ENCODE measurements at regions not wholly inside any gene's neighbourhood (a gene's known extent, or its start where the extent isn't known, plus 50 kb on each side); places are given as distances from the start of the nearest gene placed in this dataset.

DNA sequence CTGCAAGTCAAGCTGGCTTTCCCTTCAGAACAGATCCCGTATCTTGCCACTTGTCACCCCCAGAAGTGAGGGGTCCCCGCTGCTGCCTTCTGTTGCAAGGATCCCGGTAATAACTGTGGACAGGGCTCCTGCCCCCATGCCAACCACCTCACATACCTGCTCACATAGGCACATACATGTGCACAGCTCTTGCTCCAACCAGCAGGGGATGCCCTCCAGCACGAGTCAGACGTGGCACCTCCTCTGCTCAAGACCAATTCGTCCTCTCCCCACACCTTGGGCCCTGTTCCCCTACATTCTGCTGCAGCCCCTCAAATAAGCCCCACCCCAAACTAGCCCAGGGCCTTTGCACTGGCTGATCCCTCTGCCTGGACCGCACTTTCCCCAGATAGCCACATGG is 163.3 kb downstream of the CRYBB2 start:
- no peak for DNase-seq
- H3K27ac ChIP-seq (ENCODE audit: low read length) = no peak overlapping the region
- H3K4me1 ChIP-seq (ENCODE audit: control insufficient read depth, insufficient read depth, low read length) = no peaks in the 10 kb centered on the region
- H3K36me3 ChIP-seq (ENCODE audit: control insufficient read depth, insufficient read depth, low read length) = peaks cover 17% of the 10 kb centered on the region
- H3K4me3 ChIP-seq (ENCODE audit: low read length) = no peak overlapping the region
- WGBS (ENCODE audit: insufficient coverage, low lambda C conversion rate) = no CpG with 5 or more reads among the region's 7 CpGs
- H3K9me3 ChIP-seq (ENCODE audit: control insufficient read depth, low read depth, low read length) = no peaks in the 10 kb centered on the region
- H3K27me3 ChIP-seq (ENCODE audit: control insufficient read depth, insufficient read depth, low read length) = no peaks in the 10 kb centered on the region

DNA sequence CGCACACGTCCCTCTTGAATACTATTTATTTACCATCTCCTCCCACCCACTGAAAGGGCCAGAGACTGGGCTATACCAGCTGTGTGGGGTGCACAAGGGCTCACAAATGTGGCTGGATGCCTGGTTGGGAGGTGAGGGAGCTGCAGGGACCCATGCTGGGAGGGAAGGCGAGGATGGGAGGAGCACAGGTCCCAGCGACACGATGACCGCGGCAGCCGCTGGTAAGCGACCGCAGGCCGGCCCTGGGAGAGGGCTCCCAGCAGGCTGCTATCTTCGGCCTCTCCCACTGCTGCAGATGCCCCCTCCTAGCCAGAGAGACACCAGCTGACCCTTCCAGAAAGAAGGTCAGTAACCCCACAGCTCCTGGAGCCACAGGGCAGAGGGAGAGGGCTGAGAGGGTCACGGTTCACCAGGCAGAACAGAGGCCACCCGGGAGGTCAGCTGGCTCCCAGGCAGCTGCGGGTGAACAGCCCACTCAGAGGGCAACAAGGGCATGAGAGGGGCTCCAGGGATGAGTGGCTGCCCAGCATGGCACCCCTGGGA is 163.9 kb downstream of the CRYBB2 start:
- Histone ChIP-seq H3K27me3 (ENCODE audit: control insufficient read depth, insufficient read depth, low read length) (no peaks in the 10 kb centered on the region), H3K9me3 (ENCODE audit: control insufficient read depth, low read depth, low read length) (no peaks in the 10 kb centered on the region), H3K4me3 (ENCODE audit: low read length) (no peak overlapping the region), H3K36me3 (ENCODE audit: control insufficient read depth, insufficient read depth, low read length) (peaks cover 17% of the 10 kb centered on the region), H3K27ac (ENCODE audit: low read length) (no peak overlapping the region), H3K4me1 (ENCODE audit: control insufficient read depth, insufficient read depth, low read length) (no peaks in the 10 kb centered on the region)
- WGBS (ENCODE audit: insufficient coverage, low lambda C conversion rate) = no CpG with 5 or more reads among the region's 15 CpGs
- DNase-seq = no peak

DNA sequence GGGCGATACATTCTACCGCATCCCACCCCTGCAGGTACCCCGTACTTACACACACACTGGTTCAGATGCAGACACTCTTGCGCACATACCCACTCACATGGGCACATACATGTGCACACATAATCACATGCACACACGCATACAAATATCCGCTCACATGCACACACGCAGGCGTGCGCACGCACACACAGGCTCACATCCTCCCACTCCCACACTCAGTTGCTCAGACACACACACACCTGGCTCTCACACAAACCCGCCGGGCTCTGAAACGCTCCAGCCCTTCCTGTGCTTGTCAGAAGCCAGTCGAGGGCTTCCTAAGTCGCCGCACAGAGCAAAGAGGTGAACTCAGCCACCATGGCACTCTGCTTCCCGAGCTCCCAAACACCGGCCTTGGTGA is 164.5 kb downstream of the CRYBB2 start:
- H3K27me3 ChIP-seq (ENCODE audit: control insufficient read depth, insufficient read depth, low read length) = no peaks in the 10 kb centered on the region
- H3K9me3 ChIP-seq (ENCODE audit: control insufficient read depth, low read depth, low read length) = no peaks in the 10 kb centered on the region
- peaks cover 13% of the 10 kb centered on the region for H3K36me3 ChIP-seq (ENCODE audit: control insufficient read depth, insufficient read depth, low read length)
- H3K4me1 ChIP-seq (ENCODE audit: control insufficient read depth, insufficient read depth, low read length) = no peaks in the 10 kb centered on the region
- WGBS (ENCODE audit: insufficient coverage, low lambda C conversion rate) = 100% methylated on average over 3 of the region's 18 CpGs
- DNase-seq = no peak
- no peak overlapping the region for H3K27ac ChIP-seq (ENCODE audit: low read length)
- no peak overlapping the region for H3K4me3 ChIP-seq (ENCODE audit: low read length)

DNA sequence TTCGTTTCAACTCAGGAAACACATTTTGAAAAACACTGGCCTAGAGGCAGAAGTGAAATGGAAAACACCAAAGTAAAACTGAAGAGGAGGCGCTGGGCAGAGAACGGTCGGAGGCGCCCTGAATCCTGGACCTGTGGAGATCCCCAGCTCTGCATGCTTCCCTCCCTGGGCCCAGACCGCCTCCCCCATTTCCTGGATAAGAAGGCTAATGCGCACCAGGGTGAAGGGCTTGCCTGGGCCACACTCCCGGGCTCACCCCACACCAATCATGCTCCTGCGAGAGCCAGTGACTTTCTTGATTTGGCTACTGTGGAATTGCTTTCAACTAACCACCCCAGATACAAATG is 167.1 kb downstream of the CRYBB2 start:
- H3K4me3 ChIP-seq (ENCODE audit: low read length) = no peak overlapping the region
- H3K36me3 ChIP-seq (ENCODE audit: control insufficient read depth, insufficient read depth, low read length) = no peaks in the 10 kb centered on the region
- H3K4me1 ChIP-seq (ENCODE audit: control insufficient read depth, insufficient read depth, low read length) = peaks cover 4% of the 10 kb centered on the region
- H3K9me3 ChIP-seq (ENCODE audit: control insufficient read depth, low read depth, low read length) = no peaks in the 10 kb centered on the region
- no CpG with 5 or more reads among the region's 9 CpGs for WGBS (ENCODE audit: insufficient coverage, low lambda C conversion rate)
- no peak overlapping the region for H3K27ac ChIP-seq (ENCODE audit: low read length)
- DNase-seq = no peak
- H3K27me3 ChIP-seq (ENCODE audit: control insufficient read depth, insufficient read depth, low read length) = no peaks in the 10 kb centered on the region

DNA sequence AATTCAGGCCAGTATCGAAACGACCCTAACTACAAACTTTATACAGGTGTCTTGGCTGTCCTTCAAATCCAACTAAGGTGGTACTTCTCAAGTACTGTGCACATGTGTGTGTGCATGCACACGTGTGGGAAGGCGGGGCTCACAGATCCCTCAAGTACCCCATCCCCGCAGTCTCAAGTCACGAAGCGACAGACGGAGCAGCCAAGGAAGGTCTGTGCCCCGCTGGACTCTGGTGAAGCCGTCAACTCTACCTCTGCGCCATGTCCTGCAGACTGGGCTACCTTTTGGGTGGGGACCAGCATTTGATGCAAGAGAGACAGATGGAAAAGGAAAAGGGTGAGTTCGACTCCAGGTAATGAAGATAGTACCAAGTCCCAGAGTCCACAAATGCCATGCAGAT is 169.0 kb downstream of the CRYBB2 start:
- peaks cover 4% of the 10 kb centered on the region for H3K4me1 ChIP-seq (ENCODE audit: control insufficient read depth, insufficient read depth, low read length)
- no peak overlapping the region for H3K4me3 ChIP-seq (ENCODE audit: low read length)
- 92% methylated on average over 2 of the region's 12 CpGs for WGBS (ENCODE audit: insufficient coverage, low lambda C conversion rate)
- H3K27me3 ChIP-seq (ENCODE audit: control insufficient read depth, insufficient read depth, low read length) = no peaks in the 10 kb centered on the region
- no peaks in the 10 kb centered on the region for H3K9me3 ChIP-seq (ENCODE audit: control insufficient read depth, low read depth, low read length)
- H3K36me3 ChIP-seq (ENCODE audit: control insufficient read depth, insufficient read depth, low read length) = no peaks in the 10 kb centered on the region
- DNase-seq = no peak
- H3K27ac ChIP-seq (ENCODE audit: low read length) = no peak overlapping the region

DNA sequence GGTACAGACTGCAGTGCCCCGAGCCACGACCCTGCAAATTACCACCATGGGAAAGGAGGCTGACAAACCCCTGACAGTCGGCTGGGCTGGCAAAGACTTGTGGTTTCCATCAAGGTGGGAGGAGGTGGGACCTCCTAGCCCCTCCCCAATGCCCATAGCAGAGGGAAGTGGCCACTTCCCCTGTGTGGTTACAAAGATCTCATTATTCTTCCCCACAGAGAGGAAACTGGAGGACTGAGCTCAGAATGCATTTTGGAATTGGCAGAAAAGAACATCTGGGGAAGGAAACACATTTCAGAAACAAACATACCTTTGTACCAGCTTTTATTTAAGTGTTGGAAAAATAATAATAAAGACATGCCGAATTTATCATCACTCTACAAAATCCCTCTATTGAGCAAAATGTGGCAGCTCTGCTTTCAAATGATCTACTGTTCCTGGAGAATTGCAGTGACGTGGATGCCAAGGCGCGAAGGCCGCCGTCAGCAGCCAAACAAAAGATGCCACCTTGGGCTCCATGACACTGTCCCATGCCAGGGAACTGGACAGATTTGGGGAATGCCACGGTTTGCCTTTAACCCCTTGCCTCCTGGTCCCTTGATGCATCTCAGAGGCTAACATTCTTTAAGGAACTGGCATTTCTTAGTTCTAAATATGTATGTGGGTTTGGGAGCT is 169.6 kb downstream of the CRYBB2 start:
- Histone ChIP-seq H3K27me3 (ENCODE audit: control insufficient read depth, insufficient read depth, low read length) (no peaks in the 10 kb centered on the region), H3K27ac (ENCODE audit: low read length) (no peak overlapping the region), H3K36me3 (ENCODE audit: control insufficient read depth, insufficient read depth, low read length) (no peaks in the 10 kb centered on the region), H3K4me3 (ENCODE audit: low read length) (no peak overlapping the region), H3K4me1 (ENCODE audit: control insufficient read depth, insufficient read depth, low read length) (peaks cover 4% of the 10 kb centered on the region), H3K9me3 (ENCODE audit: control insufficient read depth, low read depth, low read length) (no peaks in the 10 kb centered on the region)
- DNase-seq = no peak
- WGBS (ENCODE audit: insufficient coverage, low lambda C conversion rate) = no CpG with 5 or more reads among the region's 10 CpGs

DNA sequence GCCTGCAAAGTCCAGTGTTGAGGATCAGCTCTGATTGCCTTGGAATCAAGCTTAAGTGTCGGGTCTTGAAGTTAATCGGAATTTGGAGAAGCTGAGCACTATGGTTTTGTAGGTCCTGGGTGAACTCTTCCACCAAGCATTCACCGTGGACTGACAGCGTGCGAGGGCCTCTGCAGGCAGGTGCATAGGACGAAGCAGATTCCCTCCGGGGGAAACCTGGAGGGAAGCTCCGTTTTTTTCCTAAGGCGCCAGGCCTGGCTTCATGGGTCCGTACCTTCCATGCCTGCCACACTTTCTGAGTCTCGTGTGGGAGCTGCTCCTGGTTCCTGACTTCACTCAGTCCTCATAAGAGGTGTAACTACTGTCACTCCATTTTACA is 170.1 kb downstream of the CRYBB2 start:
- H3K4me1 ChIP-seq (ENCODE audit: control insufficient read depth, insufficient read depth, low read length) = peaks cover 4% of the 10 kb centered on the region
- no peak for DNase-seq

DNA sequence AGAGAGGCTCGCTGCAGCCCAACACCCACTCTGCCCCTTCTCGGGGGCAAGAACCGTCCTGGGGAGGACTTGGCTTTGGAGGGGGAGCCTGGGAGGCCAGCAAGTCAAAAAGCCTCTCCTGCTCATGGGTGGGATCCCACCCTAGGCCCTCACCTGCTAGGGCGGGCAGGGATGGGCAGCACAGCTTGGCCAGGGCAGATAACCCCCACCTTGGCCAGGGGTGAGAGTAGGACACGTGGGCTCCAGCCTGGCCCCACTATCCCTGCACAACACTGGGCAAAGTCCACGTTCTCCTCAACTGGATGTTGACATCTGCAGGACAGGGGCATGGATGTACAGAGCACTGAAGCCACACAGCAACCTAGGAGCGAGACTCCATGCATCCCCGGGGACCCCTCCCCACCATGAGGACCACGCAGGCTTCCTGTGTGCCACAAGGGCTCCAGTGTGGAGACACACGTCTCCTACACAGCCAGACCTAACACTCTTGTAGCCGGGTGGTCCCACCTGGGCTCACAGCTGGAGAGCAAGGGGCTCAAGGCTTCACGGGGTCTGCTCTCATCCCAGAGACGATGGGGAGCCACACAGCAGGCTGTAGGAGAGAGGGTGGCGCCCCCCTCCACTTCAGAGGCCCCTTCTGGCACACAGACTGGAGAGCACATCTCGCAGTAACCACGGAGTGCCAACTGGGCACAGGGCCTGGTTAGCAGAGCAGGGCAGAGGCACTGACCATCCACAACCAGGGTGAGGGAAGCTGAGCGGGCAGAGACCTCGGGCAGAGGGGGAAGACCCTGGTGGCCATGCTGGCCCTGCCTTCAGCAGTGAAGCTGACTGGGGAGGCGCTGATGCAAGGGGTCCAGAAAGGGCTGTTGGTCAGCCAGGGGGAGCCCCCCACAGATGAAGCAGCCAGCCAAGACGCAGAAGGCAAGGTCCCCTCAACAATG is 171.1 kb downstream of the CRYBB2 start:
- DNase-seq = no peak
- H3K4me3 ChIP-seq (ENCODE audit: low read length) = no peak overlapping the region
- no CpG with 5 or more reads among the region's 20 CpGs for WGBS (ENCODE audit: insufficient coverage, low lambda C conversion rate)
- H3K9me3 ChIP-seq (ENCODE audit: control insufficient read depth, low read depth, low read length) = no peaks in the 10 kb centered on the region
- H3K4me1 ChIP-seq (ENCODE audit: control insufficient read depth, insufficient read depth, low read length) = peaks cover 4% of the 10 kb centered on the region
- no peak overlapping the region for H3K27ac ChIP-seq (ENCODE audit: low read length)
- H3K27me3 ChIP-seq (ENCODE audit: control insufficient read depth, insufficient read depth, low read length) = no peaks in the 10 kb centered on the region
- H3K36me3 ChIP-seq (ENCODE audit: control insufficient read depth, insufficient read depth, low read length) = no peaks in the 10 kb centered on the region

More for the DNA sequence above, 170.1 kb downstream of the CRYBB2 start:
- Histone ChIP-seq H3K36me3 (ENCODE audit: control insufficient read depth, insufficient read depth, low read length) (no peaks in the 10 kb centered on the region), H3K27ac (ENCODE audit: low read length) (no peak overlapping the region), H3K9me3 (ENCODE audit: control insufficient read depth, low read depth, low read length) (no peaks in the 10 kb centered on the region), H3K4me3 (ENCODE audit: low read length) (no peak overlapping the region), H3K27me3 (ENCODE audit: control insufficient read depth, insufficient read depth, low read length) (no peaks in the 10 kb centered on the region)
- WGBS (ENCODE audit: insufficient coverage, low lambda C conversion rate) = no CpG with 5 or more reads among the region's 11 CpGs

DNA sequence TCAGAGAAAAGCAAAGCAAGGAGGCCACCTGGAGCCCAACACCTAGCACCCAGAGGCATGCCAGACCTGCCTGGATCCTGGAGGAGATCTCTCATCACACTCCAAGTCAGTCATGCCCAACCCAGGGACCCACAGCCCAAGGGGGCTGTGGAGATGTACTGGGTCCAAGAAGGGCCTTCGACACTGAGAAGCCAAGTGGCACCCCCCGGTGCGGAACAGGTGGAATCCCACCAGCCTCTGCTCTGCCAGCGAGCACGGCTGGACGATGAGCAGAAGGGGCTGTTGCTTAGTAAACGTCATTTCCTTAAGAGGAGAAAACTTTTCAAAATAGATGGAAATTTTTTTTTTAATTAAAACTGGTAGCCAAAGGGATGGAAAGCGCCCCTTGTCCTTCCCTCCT is 171.9 kb upstream of the GRK3 start:
- H3K27ac ChIP-seq (ENCODE audit: low read length) = no peak overlapping the region
- no peaks in the 10 kb centered on the region for H3K9me3 ChIP-seq (ENCODE audit: control insufficient read depth, low read depth, low read length)
- H3K27me3 ChIP-seq (ENCODE audit: control insufficient read depth, insufficient read depth, low read length) = no peaks in the 10 kb centered on the region
- peaks cover 4% of the 10 kb centered on the region for H3K4me1 ChIP-seq (ENCODE audit: control insufficient read depth, insufficient read depth, low read length)
- no peak overlapping the region for H3K4me3 ChIP-seq (ENCODE audit: low read length)
- 100% methylated on average over 1 of the region's 8 CpGs for WGBS (ENCODE audit: insufficient coverage, low lambda C conversion rate)
- no peaks in the 10 kb centered on the region for H3K36me3 ChIP-seq (ENCODE audit: control insufficient read depth, insufficient read depth, low read length)
- DNase-seq = no peak

DNA sequence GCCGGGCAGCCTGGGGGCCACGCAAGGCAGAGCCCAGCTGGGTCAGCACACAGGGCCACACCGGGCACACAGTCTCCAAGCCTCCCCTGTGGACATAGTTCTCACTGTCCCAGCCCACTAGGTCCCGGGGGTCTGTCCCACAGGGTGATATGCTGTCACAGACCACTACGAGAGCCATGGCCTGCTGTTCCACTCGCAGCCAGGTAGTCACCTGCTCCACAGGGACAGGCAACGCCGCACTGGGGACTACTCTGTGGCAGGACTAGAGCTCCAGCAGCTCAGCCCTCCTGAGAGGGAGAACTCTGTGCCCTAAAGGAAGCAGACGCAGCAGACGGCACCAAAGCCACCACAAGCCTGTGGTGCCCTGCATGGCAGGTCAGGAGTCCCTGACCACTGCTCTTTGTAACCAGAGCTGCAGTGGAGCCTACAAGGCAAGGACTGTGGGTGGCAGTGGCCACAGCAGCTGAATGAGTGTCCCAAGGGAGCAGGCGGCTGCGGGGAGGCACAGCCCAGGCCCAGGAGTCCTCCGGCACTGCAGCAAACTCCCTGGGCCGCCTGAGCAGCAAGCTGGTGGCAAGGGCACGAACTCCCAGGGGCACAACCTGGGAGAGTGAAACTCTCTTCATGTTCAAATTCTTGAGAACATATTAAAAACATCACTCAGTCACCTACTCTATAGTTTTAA is 171.2 kb upstream of the GRK3 start:
- H3K4me3 ChIP-seq (ENCODE audit: low read length) = no peak overlapping the region
- H3K9me3 ChIP-seq (ENCODE audit: control insufficient read depth, low read depth, low read length) = no peaks in the 10 kb centered on the region
- no peak overlapping the region for H3K27ac ChIP-seq (ENCODE audit: low read length)
- H3K27me3 ChIP-seq (ENCODE audit: control insufficient read depth, insufficient read depth, low read length) = no peaks in the 10 kb centered on the region
- peaks cover 4% of the 10 kb centered on the region for H3K4me1 ChIP-seq (ENCODE audit: control insufficient read depth, insufficient read depth, low read length)
- DNase-seq = no peak
- WGBS (ENCODE audit: insufficient coverage, low lambda C conversion rate) = no CpG with 5 or more reads among the region's 15 CpGs
- no peaks in the 10 kb centered on the region for H3K36me3 ChIP-seq (ENCODE audit: control insufficient read depth, insufficient read depth, low read length)

All from large intestine (tissue), 3 donors.